H54 (cell line): ENCODE measurements at regions not wholly inside any gene's neighbourhood (a gene's known extent, or its start where the extent isn't known, plus 50 kb on each side); places are given as distances from the start of the nearest gene placed in this dataset.
"Not testable (repeated sequence)": the region's sequence is repeated elsewhere in the genome, so short reads cannot be mapped to it uniquely, and the experiment has no call there.

Experiments
- DNase-seq: peaks from one replicate; pipeline ENCODE4 v3.0.0; 2011; ENCODE audit warnings: low spot score, mixed read lengths; ENCODE audit not compliant: insufficient read length
- FAIRE-seq: peaks from 3 replicates; lab custom pipeline; 2011; peaks lifted over from hg19 to GRCh38; lab: Jason Lieb, UNC
- POLR2A ChIP-seq: IDR thresholded peaks from 2 replicates; pipeline ENCODE4 v1.6.1; 2011; ENCODE audit warnings: low read depth, mild to moderate bottlenecking, low read length

- FAIRE-seq (no peak), DNase-seq (no peak)
- no peak for TF ChIP-seq POLR2A
Observed at GRCh38 chr2:195296490-195296889, 360.5 kb upstream of the SLC39A10 start.

GRCh38 chr2:195289081-195289480 lies 367.9 kb upstream of the SLC39A10 start:
- no peak for TF ChIP-seq POLR2A
- no peak for FAIRE-seq
- no peak for DNase-seq

- no peak for FAIRE-seq
- no peak for TF ChIP-seq POLR2A
- DNase-seq, result no peak
Observed at GRCh38 chr2:195279840-195280427, 377.1 kb upstream of the SLC39A10 start.

- TF ChIP-seq POLR2A, result no peak
- FAIRE-seq (no peak), DNase-seq (no peak)
Observed at GRCh38 chr2:195270466-195271039, 386.5 kb upstream of the SLC39A10 start.

- DNase-seq (no peak), FAIRE-seq (no peak)
- TF ChIP-seq POLR2A, result no peak
Observed at GRCh38 chr2:195269220-195269619, 387.8 kb upstream of the SLC39A10 start.

GRCh38 chr2:195257979-195258378 lies 399.0 kb upstream of the SLC39A10 start:
- FAIRE-seq, result no peak
- TF ChIP-seq POLR2A, result no peak

GRCh38 chr2:195252018-195252417 lies 405.0 kb upstream of the SLC39A10 start:
- DNase-seq, result no peak
- no peak for TF ChIP-seq POLR2A
- FAIRE-seq, result no peak

More at GRCh38 chr2:195257979-195258378, 399.0 kb upstream of the SLC39A10 start:
- DNase-seq, result no peak

GRCh38 chr2:195251214-195251613 lies 405.8 kb upstream of the SLC39A10 start:
- no peak for TF ChIP-seq POLR2A
- peak; percentile 52 for FAIRE-seq
- no peak for DNase-seq

GRCh38 chr2:195238826-195239225 lies 418.2 kb upstream of the SLC39A10 start:
- FAIRE-seq, result no peak
- TF ChIP-seq POLR2A, result no peak
- DNase-seq, result no peak

- peak; percentile 60 for FAIRE-seq
- DNase-seq, result no peak
- TF ChIP-seq POLR2A, result no peak
Observed at GRCh38 chr2:195238379-195238778, 418.6 kb upstream of the SLC39A10 start.

GRCh38 chr2:195228547-195228946 lies 428.5 kb upstream of the SLC39A10 start:
- not testable (repeated sequence) for FAIRE-seq, DNase-seq

GRCh38 chr2:195214072-195214471 lies 443.0 kb upstream of the SLC39A10 start:
- no peak for TF ChIP-seq POLR2A
- FAIRE-seq (no peak), DNase-seq (no peak)

GRCh38 chr2:195212586-195212985 lies 444.4 kb upstream of the SLC39A10 start:
- DNase-seq, result no peak
- TF ChIP-seq POLR2A, result no peak
- FAIRE-seq, result no peak

GRCh38 chr2:195202163-195202845 lies 454.7 kb upstream of the SLC39A10 start:
- peak; percentile 86 for FAIRE-seq
- TF ChIP-seq POLR2A, result no peak
- DNase-seq, result peak; percentile 7

- no peak for TF ChIP-seq POLR2A
- DNase-seq (no peak), FAIRE-seq (no peak)
Observed at GRCh38 chr2:195199864-195200263, 457.2 kb upstream of the SLC39A10 start.
